H9 (cell line): ENCODE measurements at regions not wholly inside any gene's neighbourhood (a gene's known extent, or its start where the extent isn't known, plus 50 kb on each side); places are given as distances from the start of the nearest gene placed in this dataset.

Experiments used
- DNase-seq: peaks from one replicate; pipeline ENCODE4 v3.0.0-alpha.2; 2017
- H2AFZ ChIP-seq: one replicate; pipeline ENCODE4 v1.6.1; 2013; ENCODE audit warnings: mild to moderate bottlenecking, low read length, control low read depth, moderate library complexity
- H2AK5ac ChIP-seq: 2 replicates; pipeline ENCODE4 v1.6.1; 2013; ENCODE audit warnings: low read length, control low read depth, mixed read lengths; ENCODE audit not compliant: insufficient read length
- H2BK120ac ChIP-seq: one replicate; pipeline ENCODE4 v1.6.1; 2013; ENCODE audit warnings: low read depth, mild to moderate bottlenecking, low read length, control low read depth, inconsistent platforms; ENCODE audit not compliant: poor library complexity, severe bottlenecking
- H2BK12ac ChIP-seq: 2 replicates; pipeline ENCODE4 v1.6.1; 2013; ENCODE audit warnings: low read length, control low read depth, mixed read lengths, low read depth; ENCODE audit not compliant: insufficient read length
- H2BK15ac ChIP-seq: 2 replicates; pipeline ENCODE4 v1.6.1; 2013; ENCODE audit warnings: low read depth, low read length, control low read depth
- H2BK20ac ChIP-seq: one replicate; pipeline ENCODE4 v1.6.1; 2013; ENCODE audit warnings: low read depth, mild to moderate bottlenecking, low read length, control low read depth, inconsistent platforms; ENCODE audit not compliant: poor library complexity, severe bottlenecking
- H2BK5ac ChIP-seq: 2 replicates; pipeline ENCODE4 v1.6.1; 2013; ENCODE audit warnings: low read length, control low read depth, mixed read lengths; ENCODE audit not compliant: insufficient read length
- H3K14ac ChIP-seq: 2 replicates; pipeline ENCODE4 v1.6.1; 2013; ENCODE audit warnings: low read length, control low read depth; ENCODE audit not compliant: insufficient read depth
- H3K18ac ChIP-seq: 2 replicates; pipeline ENCODE4 v1.6.1; 2013; ENCODE audit warnings: low read depth, mild to moderate bottlenecking, mixed read lengths, low read length, control low read depth; ENCODE audit not compliant: insufficient read length
- H3K23ac ChIP-seq: 2 replicates; pipeline ENCODE4 v1.6.1; 2013; ENCODE audit warnings: low read length, control low read depth, mixed read lengths, low read depth; ENCODE audit not compliant: insufficient read length
- H3K23me2 ChIP-seq: 2 replicates; pipeline ENCODE4 v1.6.1; 2013; ENCODE audit warnings: low read depth, mild to moderate bottlenecking, mixed read lengths, low read length, control low read depth; ENCODE audit not compliant: insufficient read length, poor library complexity, severe bottlenecking
- H3K27ac ChIP-seq: 2 replicates; pipeline ENCODE4 v1.5.1; 2013; ENCODE audit warnings: low read length, control low read depth, mixed read lengths, low read depth; ENCODE audit not compliant: insufficient read length
- H3K27me3 ChIP-seq: 2 replicates; pipeline ENCODE4 v1.6.1; 2013; ENCODE audit warnings: low read length, control low read depth, inconsistent platforms; ENCODE audit not compliant: insufficient read depth
- H3K4ac ChIP-seq: 2 replicates; pipeline ENCODE4 v1.6.1; 2013; ENCODE audit warnings: low read depth, mild to moderate bottlenecking, control low read depth, inconsistent platforms, low read length, moderate library complexity
- H3K4me1 ChIP-seq: 2 replicates; pipeline ENCODE4 v1.6.1; 2013; ENCODE audit warnings: low read length, control low read depth, inconsistent platforms; ENCODE audit not compliant: insufficient read depth
- H3K4me2 ChIP-seq: 2 replicates; pipeline ENCODE4 v1.6.1; 2013; ENCODE audit warnings: low read length, control low read depth, mixed read lengths; ENCODE audit not compliant: insufficient read length, insufficient read depth
- H3K56ac ChIP-seq: 2 replicates; pipeline ENCODE4 v1.6.1; 2013; ENCODE audit warnings: low read depth, mild to moderate bottlenecking, mixed read lengths, low read length, control low read depth; ENCODE audit not compliant: insufficient read length
- H3K79me1 ChIP-seq: 2 replicates; pipeline ENCODE4 v1.6.1; 2013; ENCODE audit warnings: low read depth, mild to moderate bottlenecking, moderate library complexity, low read length, control low read depth, inconsistent platforms; ENCODE audit not compliant: insufficient read depth, poor library complexity, severe bottlenecking
- H3K79me2 ChIP-seq: 2 replicates; pipeline ENCODE4 v1.6.1; 2013; ENCODE audit warnings: low read length, control low read depth, inconsistent platforms; ENCODE audit not compliant: insufficient read depth
- H3K9ac ChIP-seq: 2 replicates; pipeline ENCODE4 v1.6.1; 2013; ENCODE audit warnings: low read length, control low read depth, mixed read lengths; ENCODE audit not compliant: insufficient read length; ENCODE audit errors: extremely low read depth
- H3K9me3 ChIP-seq: one replicate; pipeline ENCODE4 v1.6.1; 2013; ENCODE audit warnings: low read depth, low read length, inconsistent platforms; ENCODE audit not compliant: control insufficient read depth
- H3T11ph ChIP-seq: one replicate; pipeline ENCODE4 v1.6.1; 2013; ENCODE audit warnings: mild to moderate bottlenecking, low read length, control low read depth, inconsistent platforms
- H4K20me1 ChIP-seq: one replicate; pipeline ENCODE4 v1.6.1; 2013; ENCODE audit not compliant: control insufficient read depth, insufficient read length, insufficient read depth
- H4K5ac ChIP-seq: 2 replicates; pipeline ENCODE4 v1.6.1; 2013; ENCODE audit warnings: low read depth, mild to moderate bottlenecking, mixed read lengths, low read length, control low read depth; ENCODE audit not compliant: insufficient read length
- H4K8ac ChIP-seq: replicated peaks from 2 replicates; pipeline ENCODE4 v1.6.1; 2013; ENCODE audit warnings: low read length, control low read depth, mixed read lengths, low read depth; ENCODE audit not compliant: insufficient read length
- H4K91ac ChIP-seq: 2 replicates; pipeline ENCODE4 v1.6.1; 2013; ENCODE audit warnings: low read depth, mild to moderate bottlenecking, moderate library complexity, mixed read lengths, low read length, control low read depth; ENCODE audit not compliant: insufficient read length
- H3K27ac Mint-ChIP-seq, 3 experiments: 2 replicates in 2 of 3; 3 replicates in 1 of 3; pipeline ENCODE4 v1.8.0; 2020 to 2021; ENCODE audit warnings: mixed read lengths in 3 of 3, mild to moderate bottlenecking in 1 of 3, moderate library complexity in 1 of 3
- H3K27me3 Mint-ChIP-seq: 2 replicates; pipeline ENCODE4 v1.8.0; 2021; ENCODE audit warnings: low read depth, mild to moderate bottlenecking, moderate library complexity, mixed read lengths
- H3K36me3 Mint-ChIP-seq, 3 experiments: 2 replicates in 2 of 3; 3 replicates in 1 of 3; pipeline ENCODE4 v1.8.0; 2020 to 2021; ENCODE audit warnings: low read depth in 3 of 3, mixed read lengths in 3 of 3; ENCODE audit not compliant: insufficient read depth in 1 of 3
- H3K4me1 Mint-ChIP-seq, 2 experiments: 2 replicates each; pipeline ENCODE4 v1.8.0; 2020; ENCODE audit warnings: mixed read lengths in 2 of 2
- H3K4me3 Mint-ChIP-seq, 2 experiments: 2 replicates in 1 of 2; 3 replicates in 1 of 2; pipeline ENCODE4 v1.8.0; 2020 to 2021; ENCODE audit warnings: mild to moderate bottlenecking in 2 of 2, mixed read lengths in 2 of 2, moderate library complexity in 1 of 2
- H3K9me3 Mint-ChIP-seq, 2 experiments: 2 replicates in 1 of 2; 3 replicates in 1 of 2; pipeline ENCODE4 v1.8.0; 2020; ENCODE audit warnings: mild to moderate bottlenecking in 2 of 2, mixed read lengths in 2 of 2, moderate library complexity in 1 of 2
- CTCF ChIP-seq: fragments of 200-600 bp; sonication (generic); conservative IDR thresholded peaks from 3 replicates; pipeline ENCODE4 v1.8.0; 2021; ENCODE audit warnings: antibody characterized with exemption, mild to moderate bottlenecking
- WGBS: extraction: QIAGEN DNeasy Blood & Tissue Kit; methylation state at CpG from one replicate; pipeline ENCODE4 v1.1.7; 2013; ENCODE audit warnings: missing lambda C conversion rate, low lambda C conversion rate, mixed read lengths; ENCODE audit not compliant: insufficient read length; ENCODE audit errors: extremely low coverage; 5-methylcytosine and 5-hydroxymethylcytosine counted together

GRCh38 chr7:13829231-13829630 is 160.2 kb downstream of the ETV1 start:
- Histone ChIP-seq H3K79me1 (no peaks in the 10 kb centered on the region), H3K9ac (no peak overlapping the region), H4K20me1 (no peaks in the 10 kb centered on the region), H4K8ac (no peak overlapping the region), H4K5ac (no peak overlapping the region), H3K18ac (no peak overlapping the region), H3K4me1 (peaks cover under 1% of the 10 kb centered on the region; the same call in 1 of the 2 replicates), H3K23ac (no peak overlapping the region), H3T11ph (no peak overlapping the region), H3K9me3 (no peaks in the 10 kb centered on the region), H2BK12ac (no peak overlapping the region), H2BK15ac (no peak overlapping the region), H3K23me2 (no peaks in the 10 kb centered on the region), H3K4ac (no peak overlapping the region), H2AK5ac (no peak overlapping the region), H3K27me3 (no peaks in the 10 kb centered on the region), H3K27ac (no peak overlapping the region), H2BK120ac (no peak overlapping the region), H2BK5ac (no peak overlapping the region), H2AFZ (no peak overlapping the region), H3K56ac (no peak overlapping the region), H3K79me2 (no peaks in the 10 kb centered on the region), H2BK20ac (no peak overlapping the region), H3K14ac (no peak overlapping the region), H3K4me2 (no peak overlapping the region), H4K91ac (no peak overlapping the region)
- no peak for TF ChIP-seq CTCF
- WGBS: no CpG with 5 or more reads among the region's 2 CpGs
- Mint-ChIP-seq H3K9me3 (no peaks in the 10 kb centered on the region), H3K4me1 (peaks cover 19 to 20% of the 10 kb centered on the region in 2 experiments), H3K27ac (no peak overlapping the region), H3K4me3 (no peak overlapping the region), H3K27me3 (no peaks in the 10 kb centered on the region), H3K36me3 (no peaks in the 10 kb centered on the region)
- no peak for DNase-seq
